T47D (cell line): ENCODE measurements at regions not wholly inside any gene's neighbourhood (a gene's known extent, or its start where the extent isn't known, plus 50 kb on each side); places are given as distances from the start of the nearest gene placed in this dataset.
"Not testable (repeated sequence)": the region's sequence is repeated elsewhere in the genome, so short reads cannot be mapped to it uniquely, and the experiment has no call there.

Source experiments
- DNase-seq, 2 experiments: peaks; one replicate each; pipeline versions ENCODE4 v3.0.0 to v3.0.0-alpha.2; 2011 to 2012; ENCODE audit warnings: low read depth in 1 of 2, low spot score in 1 of 2
- JUND ChIP-seq: IDR thresholded peaks from 2 replicates; pipeline ENCODE4 v1.6.1; 2012; ENCODE audit warnings: low read depth
- in situ Hi-C: cut with HindIII; loops from 2 replicates; pipeline ENCODE4 v1.10.0; 2016; ENCODE audit warnings: low sequenced_read_pairs, low pct_unique_long_range_greater_than_20kb

DNA sequence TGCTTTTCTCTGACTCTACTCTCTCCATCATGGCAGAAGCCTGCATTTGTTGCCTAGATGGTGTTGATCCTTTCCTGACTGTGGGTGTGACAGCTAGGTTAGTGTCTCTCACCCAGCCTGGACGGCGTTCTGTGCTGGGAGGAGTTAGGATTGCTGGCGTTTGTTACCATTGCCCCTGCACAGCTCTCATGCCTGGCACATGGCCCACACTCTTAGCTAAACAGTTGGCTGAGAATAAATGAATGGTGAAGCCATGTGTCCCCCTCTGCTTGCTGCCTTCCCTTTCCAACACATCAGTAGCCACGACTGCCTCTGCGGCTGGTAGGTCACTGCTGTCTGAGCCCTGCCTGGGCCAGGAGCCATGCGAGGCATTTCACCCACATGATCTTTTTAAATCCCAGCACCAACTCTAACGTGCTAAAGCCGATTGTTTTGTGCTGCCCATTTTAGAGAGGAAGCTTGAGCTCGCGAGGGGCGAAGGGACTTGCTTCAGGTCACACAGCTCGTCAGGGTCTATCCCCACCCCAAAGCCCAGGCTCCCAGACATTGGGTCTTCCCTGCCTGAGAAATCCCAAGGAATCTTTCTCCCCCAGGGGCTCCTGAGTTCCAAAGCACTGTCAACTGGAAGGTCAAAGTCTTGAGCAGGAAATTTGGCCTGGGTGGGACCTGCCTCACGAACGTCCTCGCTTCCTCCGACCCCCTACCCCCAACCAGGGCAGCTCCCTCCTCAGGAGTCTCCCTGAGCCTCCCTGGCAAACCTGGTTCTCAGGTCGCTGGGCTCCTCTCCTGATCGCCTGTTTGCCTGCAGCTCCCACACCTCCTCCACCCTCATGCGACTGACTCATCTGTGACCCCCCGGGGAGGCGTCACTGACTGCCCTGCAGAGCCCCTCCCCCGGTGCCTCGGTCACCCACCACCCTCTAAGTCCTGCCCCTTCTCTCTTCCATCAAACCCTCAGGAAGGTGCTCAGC is 271.7 kb upstream of the C1orf174 start:
- in situ Hi-C loops: no loop called here
- DNase-seq: no peak
- TF ChIP-seq JUND: no peak

DNA sequence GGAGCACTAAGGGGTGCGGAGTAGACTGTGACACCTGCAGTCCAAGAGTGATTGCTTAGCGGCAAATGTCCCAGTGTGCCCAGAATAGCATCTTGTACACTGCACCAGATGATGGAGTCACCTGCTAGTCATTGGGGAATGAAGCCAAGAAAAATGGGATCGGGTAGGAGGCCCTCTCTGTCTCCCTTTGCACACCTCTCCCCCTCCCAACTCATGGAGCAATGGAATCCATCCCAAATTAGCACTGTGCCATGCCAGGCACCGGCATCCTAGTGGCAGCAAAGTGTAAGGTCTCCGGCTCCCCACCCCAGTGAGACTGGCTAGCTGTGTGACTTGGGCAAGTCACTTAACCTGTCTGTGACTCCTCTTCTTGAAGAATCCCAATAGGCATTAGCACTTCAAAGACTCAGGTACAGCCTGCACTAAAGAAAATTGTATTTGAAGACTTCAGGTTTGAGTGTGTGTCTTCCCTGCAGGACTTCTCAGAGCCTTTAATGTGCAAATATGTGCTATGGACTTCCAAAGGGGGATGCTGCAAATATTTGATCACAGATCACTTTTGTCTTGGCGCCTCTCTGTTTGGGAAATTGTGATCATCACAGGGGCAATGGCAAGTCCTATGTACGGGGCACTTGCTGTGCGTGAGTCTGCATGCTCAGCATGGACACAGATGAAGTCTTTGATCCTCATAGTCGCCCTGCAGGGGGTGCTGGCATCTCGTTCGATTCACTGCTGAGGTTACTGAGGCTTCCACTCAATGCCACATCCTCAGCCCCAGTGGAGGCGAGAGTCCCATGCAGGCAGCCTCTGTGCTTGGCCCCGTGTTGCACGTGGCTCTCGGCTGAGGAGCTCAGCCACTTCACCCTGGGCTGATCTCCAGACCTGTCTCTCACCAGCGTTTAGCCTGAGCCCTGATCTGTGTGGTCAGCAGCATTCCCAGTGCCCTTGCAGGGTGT is 272.9 kb upstream of the C1orf174 start:
- no peak for DNase-seq
- no peak for TF ChIP-seq JUND
- in situ Hi-C loops: no loop called here

DNA sequence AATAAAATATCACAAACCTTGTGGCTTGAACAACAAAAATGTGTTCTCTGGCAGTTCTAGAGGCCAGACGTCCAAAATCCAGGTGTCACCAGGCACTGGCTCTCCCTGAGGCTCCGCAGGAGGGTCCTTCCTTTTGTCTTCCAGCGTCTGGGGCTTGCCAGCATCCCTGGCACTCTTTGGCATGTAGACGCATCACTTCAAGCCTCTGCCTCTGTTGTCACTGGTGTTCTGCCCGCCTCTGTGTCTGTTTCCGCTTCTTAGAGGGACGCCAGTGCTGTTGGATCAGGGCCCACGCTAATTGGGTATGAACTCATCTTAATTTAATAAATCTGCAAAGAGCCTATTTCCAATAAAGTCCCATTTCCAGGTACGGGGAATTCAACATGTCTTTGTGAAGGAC is 273.7 kb upstream of the C1orf174 start:
- no peak for DNase-seq
- in situ Hi-C loops: no loop called here
- TF ChIP-seq JUND: no peak

DNA sequence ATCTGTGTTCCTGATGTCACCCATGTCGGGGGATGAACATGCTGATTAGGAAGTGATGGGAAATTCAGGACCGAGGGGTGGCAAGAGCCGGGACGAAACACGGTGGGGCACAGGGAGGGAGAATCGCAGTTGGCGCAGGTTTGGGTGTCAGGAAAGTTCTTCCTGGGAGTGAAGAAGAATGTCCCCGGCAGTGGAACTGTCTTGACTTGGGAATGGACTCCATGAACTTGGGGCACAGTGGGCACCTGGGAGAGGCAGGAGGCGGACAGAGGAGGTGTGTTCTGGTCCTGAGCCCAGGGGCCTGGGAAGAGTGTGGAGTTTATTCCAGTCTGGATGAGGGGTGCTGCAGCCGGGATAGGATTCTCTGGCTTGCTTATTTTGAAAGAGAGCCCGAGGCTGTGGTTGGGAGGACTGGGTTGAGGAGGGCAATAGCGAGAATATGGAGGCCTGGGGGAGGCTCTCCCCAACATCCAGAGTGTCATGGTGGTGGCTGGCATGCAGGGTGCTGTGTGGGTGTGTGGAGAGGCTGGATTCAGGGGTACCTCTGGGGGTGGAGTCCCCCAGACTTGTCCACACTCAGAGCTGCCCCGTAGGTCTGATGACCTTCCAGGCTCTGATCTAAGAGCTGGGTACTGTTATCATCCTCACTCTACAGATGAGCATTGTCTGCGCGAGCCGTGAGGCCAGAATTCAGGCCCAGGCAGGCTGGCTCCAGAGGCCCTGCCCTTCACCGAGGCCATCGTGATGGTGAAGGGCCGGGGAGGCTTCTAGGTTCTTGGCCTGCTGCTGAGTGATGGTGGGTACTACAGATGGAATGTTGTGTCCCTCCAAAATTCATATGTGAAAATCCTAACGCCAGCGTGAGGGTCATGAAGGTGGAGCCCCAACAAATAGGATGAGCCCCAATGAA is 274.5 kb upstream of the C1orf174 start:
- in situ Hi-C loops: no loop called here
- no peak for DNase-seq
- no peak for TF ChIP-seq JUND

GRCh38 chr1:4175566-4176405 is 275.7 kb upstream of the C1orf174 start:
- TF ChIP-seq JUND: no peak
- DNase-seq: no peak
- in situ Hi-C loops: no loop called here

DNA sequence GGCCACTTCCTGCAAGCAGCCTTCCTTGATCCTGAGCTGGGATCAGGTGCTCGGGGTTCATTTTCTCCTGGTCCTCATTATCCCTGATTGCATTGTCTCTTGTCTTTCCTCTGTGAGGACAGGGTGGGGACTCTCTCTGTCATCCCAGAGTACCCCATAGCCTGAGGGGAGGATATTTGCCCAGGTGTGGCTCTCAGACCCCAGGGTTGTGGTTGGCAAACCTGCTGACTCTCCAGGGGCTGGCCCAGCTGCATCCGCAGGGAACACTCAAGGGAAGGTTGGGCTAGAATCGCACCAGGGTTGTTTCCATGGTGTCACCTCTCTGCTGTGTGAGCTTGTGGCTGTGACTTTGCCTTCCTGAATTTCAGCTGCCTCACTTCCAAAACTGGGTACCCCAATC is 276.8 kb upstream of the C1orf174 start:
- no peak for DNase-seq
- no peak for TF ChIP-seq JUND
- in situ Hi-C loops: no loop called here

DNA sequence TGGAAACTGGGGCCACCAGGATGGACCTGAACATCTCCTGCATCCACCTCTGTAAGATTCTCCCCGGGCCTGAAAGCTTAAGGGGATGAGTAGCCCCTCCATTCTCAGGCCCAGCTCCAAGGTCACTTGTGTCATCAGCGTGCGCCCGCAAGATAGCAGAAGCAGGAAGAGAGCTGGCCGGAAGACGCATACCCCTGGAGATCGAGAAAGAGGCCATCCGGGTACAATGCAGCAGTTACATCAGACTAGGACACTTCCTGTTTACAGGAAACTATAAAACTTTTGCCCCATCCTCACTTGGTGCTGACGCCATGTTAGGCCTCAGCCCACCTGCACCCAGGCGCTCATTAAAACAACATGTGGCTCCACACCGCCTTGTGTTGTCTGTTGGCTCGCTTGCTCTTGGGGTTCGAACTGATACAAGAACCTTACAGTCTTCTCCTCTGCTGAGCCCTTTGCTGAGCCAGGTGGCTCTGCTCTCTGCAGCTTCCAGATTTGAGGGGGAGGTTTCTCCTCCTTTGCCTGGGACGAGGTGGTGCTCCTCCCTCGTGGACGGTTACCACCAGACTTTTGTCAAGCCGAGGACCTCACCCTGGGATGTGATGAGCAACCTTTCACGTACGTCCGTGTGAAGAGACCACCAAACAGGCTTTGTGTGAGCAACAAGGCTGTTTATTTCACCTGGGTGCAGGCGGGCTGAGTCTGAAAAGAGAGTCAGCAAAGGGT is 277.5 kb upstream of the C1orf174 start:
- TF ChIP-seq JUND: no peak
- in situ Hi-C loops: no loop called here
- no peak for DNase-seq

- no peak for DNase-seq
- in situ Hi-C loops: no loop called here
- TF ChIP-seq JUND: no peak
Measured at GRCh38 chr1:4178501-4179113, 278.5 kb upstream of the C1orf174 start.

GRCh38 chr1:4179914-4180735 is 280.1 kb upstream of the C1orf174 start:
- no peak for DNase-seq
- no peak for TF ChIP-seq JUND
- in situ Hi-C loops: no loop called here

GRCh38 chr1:4186486-4186885 is 286.4 kb upstream of the C1orf174 start:
- DNase-seq, in situ Hi-C loops: not testable (repeated sequence)
